HTR-8/SVneo (cell line): ENCODE measurements at regions not wholly inside any gene's neighbourhood (a gene's known extent, or its start where the extent isn't known, plus 50 kb on each side); places are given as distances from the start of the nearest gene placed in this dataset.
"Not testable (repeated sequence)": the region's sequence is repeated elsewhere in the genome, so short reads cannot be mapped to it uniquely, and the experiment has no call there.

Experiments
- DNase-seq: peaks from one replicate; pipeline ENCODE4 v3.0.0; 2011; ENCODE audit warnings: low spot score, mixed read lengths; ENCODE audit not compliant: insufficient read length
- FAIRE-seq: peaks from 2 replicates; lab custom pipeline; 2011; peaks lifted over from hg19 to GRCh38; lab: Jason Lieb, UNC

DNA sequence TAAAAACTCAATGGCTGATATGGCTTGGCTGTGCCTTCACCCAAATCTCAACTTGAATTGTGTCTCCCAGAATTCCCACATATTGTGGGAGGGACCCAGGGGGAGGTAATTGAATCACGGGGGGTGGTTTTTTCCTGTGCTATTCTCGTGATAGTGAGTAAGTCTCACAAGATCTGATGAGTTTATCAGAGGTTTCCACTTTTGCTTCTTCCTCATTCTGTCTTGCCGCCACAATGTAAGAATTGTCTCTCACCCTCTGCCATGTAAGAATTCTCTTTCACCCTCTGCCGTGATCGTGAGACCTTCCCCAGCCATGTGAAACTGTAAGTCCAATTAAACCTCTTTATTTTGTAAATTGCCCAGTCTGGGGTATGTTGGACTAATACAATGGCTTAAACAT, 115.6 kb upstream of the MTPN start:
- not testable (repeated sequence) for FAIRE-seq, DNase-seq

GRCh38 chr7:136087881-136088280, 110.7 kb upstream of the MTPN start:
- FAIRE-seq = no peak
- DNase-seq = no peak

- DNase-seq (peak; percentile 86), FAIRE-seq (no peak)
Observed at GRCh38 chr7:136086712-136087111, 109.6 kb upstream of the MTPN start.

- no peak for FAIRE-seq
- no peak for DNase-seq
Observed at GRCh38 chr7:136079934-136080333, 102.8 kb upstream of the MTPN start.

GRCh38 chr7:136079478-136079892, 102.3 kb upstream of the MTPN start:
- no peak for DNase-seq
- FAIRE-seq = no peak

DNA sequence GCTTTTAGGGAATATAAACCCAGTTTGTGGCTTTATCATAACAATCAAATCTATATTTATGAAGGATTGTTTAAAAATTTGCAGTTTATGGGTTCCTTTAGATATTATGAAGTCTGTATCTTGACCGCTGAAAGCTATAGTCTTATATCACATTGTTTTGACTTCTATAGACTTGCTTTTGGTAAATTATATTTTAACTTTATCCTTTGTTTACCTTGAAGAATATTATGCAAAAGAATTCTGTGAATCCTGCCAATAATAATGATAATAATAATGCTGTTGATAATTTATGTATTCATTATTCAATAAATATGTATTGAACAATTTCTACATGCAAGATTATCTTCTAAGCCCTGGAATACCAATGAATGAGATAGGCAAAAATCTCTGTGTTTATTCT, 101.9 kb upstream of the MTPN start:
- DNase-seq (no peak), FAIRE-seq (no peak)

DNA sequence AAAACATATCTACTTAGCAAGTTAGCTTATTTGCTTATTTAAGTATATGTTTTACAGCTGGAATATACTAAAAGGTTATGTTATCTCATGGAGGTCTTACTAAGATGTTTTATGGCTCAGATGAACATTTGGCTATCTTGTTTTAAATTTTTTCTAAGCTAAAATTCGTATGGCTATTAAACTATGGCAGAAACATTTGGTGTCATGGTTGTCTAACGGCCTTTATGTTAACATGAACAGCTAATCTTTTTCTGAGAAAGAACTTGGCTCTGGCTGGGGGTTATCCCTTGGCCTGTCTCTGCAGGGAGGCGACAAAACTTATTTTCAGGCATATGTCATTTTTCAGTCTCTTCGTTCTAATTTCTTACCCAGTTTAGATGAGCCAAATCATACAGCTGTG, 101.5 kb upstream of the MTPN start:
- DNase-seq (no peak), FAIRE-seq (no peak)

DNA sequence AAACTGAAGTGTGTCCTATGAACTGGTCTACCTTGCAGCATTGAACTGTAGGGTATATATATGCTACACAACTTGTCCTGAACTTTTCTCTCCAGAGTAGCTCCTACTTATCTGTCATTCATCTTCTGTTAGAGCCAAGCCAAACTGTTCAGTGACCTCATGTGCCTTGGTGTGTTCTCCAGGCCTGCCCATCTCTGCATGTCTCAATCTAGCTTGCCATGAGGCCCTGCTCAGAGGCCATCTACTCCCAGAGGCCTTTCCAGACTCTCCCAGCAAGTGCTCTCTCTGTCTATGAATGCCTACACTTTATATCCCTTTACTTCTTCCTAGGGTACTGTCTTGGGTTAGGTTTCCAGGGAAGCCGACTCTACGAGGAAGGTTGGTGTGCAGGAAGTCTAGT, 99.8 kb upstream of the MTPN start:
- FAIRE-seq = no peak
- no peak for DNase-seq

- no peak for FAIRE-seq
- no peak for DNase-seq
Observed at GRCh38 chr7:136074843-136075242, 97.7 kb upstream of the MTPN start.

- FAIRE-seq = no peak
- DNase-seq = no peak
Observed at GRCh38 chr7:136072447-136072846, 95.3 kb upstream of the MTPN start.

DNA sequence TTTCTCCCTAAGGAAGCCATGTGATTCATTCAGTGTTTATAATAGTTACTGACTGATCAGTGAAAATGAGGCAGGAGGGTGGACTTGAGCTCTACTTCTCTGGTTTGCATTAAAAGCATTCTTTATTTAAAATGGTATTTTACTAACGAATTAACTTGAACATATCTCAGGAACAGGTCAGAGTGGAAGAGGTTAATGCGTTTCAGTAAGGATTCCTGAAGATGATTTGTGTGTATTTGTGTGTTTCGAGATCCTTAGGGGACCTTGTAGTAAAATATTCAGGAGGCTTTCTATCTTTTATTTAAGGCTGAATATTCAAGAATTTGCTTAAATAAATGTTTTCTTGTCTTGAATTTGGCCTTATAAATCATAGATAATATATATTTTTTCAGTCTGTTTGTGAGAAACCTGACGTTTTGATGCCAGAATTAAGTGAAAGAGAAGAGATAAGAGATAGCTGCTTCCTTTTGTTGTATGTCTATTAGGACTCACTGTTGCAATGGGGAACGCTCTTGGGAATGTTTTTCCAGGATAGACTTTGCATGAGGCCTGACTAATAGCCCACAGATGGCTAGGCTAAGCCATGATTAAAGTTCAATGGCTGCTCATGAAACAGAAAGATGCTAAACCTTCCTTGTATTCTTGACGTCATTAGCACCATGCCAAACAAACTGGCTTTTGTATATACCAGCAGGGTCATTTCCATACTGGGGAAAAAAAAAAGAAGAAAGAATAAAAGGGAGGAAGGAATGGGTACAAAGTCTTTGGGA, 93.8 kb upstream of the MTPN start:
- FAIRE-seq (no peak), DNase-seq (no peak)

DNA sequence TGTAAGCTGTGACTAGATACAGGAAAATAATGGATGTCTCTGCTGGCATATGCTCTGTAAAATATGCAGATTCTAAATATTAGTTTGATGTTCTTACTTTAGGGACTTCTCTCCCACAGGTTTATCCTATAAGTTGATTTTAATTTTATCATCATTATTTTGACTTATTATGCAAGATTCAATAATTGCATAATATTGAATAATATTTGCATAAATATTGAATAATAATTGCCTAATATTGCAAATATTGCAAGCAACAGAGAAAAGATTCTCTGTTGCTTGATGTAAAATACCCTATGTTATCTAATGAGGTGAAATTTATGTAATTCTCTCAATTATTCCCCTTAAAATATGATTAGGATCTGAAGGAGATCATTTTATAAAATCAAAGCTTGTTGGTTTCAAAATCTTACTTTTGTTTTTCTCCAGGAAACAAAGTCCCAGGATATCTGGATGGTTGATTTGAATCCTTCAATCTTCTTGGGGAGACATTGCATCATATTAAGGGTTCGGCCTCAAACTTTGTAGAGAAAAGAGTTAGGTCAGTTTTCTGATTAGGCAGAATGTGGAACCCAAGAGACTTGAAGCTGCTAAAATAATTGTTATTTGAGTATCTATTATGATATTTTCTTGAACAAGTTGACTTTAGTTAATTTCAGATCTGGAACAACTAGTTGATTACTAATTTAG, 92.8 kb upstream of the MTPN start:
- DNase-seq = no peak
- FAIRE-seq = no peak

DNA sequence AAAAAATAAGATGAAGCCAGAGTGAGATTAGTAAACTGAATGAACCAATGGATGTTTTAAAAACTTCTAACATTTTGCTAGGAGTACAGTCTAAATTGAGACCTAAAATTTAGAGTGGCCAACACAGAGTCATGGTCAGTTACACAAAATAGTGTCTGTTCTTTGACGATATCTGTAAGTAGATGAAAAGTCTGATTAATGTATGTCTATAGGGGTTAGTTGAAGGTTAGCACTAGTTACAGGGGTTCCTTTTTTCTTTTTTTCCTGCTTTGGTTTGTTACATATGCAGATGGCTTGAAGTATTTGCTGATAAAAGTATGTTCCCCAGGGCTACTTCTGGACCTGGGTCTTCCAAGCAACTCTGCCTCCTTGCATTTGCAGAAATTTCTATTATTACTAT, 90.1 kb upstream of the MTPN start:
- FAIRE-seq (no peak), DNase-seq (no peak)

DNA sequence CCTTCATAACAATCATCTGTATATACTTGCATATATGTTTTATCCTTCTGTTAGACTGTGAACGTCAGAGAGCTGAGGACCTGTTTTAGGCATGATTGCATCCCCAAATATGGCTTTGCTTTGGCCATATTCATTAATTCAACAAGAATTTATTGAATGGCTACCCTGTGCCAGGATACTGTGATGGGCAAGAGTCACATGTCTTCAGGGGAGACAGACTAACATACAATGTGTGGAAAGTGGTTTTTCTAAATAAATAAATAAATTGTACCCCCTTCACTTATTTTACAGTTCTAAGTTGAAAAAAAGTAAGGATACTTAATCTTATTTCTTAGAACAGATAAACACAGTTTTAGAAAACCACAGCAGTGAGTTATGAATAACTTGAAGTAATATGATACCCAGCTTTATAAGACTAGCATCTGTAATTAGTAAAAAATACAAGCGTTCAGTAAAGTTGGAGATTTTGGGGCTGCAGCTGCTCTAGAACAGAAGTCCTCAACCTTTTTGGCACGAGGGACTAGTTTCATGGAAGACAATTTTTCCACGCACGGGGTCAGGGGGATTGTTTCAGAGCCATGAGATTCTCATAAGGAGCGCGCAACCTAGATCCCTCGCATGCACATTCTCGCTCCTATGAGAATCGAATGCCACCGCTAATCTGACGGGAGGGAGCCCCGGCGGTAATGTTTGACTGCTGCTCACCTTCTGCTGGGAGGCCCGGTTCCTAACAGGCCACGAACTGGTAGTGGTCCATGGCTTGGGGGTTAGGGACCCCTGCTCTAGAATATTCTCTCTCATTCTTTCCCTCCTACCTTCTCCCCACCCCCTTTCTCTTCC, 89.4 kb upstream of the MTPN start:
- FAIRE-seq = no peak
- no peak for DNase-seq

GRCh38 chr7:136064627-136065237, 87.6 kb upstream of the MTPN start:
- no peak for DNase-seq
- FAIRE-seq = no peak

DNA sequence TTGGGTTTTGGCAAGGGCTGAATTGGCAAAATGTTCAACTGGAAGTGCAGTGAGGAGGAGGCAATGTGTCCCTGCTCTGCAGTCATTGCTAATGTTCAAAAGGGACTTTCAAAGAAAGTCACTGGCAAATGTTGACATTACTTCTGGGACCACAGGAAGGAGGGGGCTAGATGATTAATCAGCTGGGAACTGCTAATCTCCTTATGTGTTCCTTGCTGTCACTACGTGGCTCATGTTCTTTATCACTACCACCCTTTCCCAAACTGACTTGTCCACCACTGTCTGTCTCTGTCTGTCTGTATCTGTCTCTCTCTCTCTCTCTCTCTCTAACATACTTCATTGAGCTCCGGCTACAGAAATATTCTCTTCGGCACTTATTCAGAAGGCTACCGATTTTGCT, 86.9 kb upstream of the MTPN start:
- FAIRE-seq (no peak), DNase-seq (no peak)

DNA sequence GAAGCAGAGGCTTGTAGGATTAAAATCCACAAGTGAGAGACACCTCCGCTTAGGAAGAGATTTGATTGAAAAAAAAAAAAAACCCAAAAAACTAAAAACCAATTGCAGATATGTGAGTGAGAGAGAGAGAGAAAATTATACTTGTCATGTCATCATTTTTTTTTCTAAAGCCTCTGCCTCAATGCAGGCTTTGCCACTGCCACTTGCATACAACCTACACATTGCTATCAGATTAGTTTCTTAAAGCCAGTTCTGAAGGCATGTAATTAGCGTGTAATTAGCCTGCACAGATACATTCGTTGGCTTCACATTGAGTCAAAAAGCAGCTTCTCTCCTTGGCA, 86.1 kb upstream of the MTPN start:
- DNase-seq (no peak), FAIRE-seq (no peak)

GRCh38 chr7:136062625-136063325, 85.6 kb upstream of the MTPN start:
- FAIRE-seq (no peak), DNase-seq (no peak)

- FAIRE-seq (no peak), DNase-seq (no peak)
Observed at GRCh38 chr7:136061433-136061832, 84.3 kb upstream of the MTPN start.

GRCh38 chr7:136058546-136058945, 81.4 kb upstream of the MTPN start:
- DNase-seq (no peak), FAIRE-seq (no peak)
